ENCODE measurements at regions not wholly inside any gene's neighbourhood (a gene's known extent, or its start where the extent isn't known, plus 50 kb on each side); places are given as distances from the start of the nearest gene placed in this dataset.

GRCh38 chr1:83813576-83813975 is 185.4 kb downstream of the TTLL7 start:
- no peak for DNase-seq (ENCODE audit: low read depth)

- no peak for DNase-seq (ENCODE audit: low read depth)
These were observed 188.8 kb downstream of the TTLL7 start for GRCh38 chr1:83810144-83810543.

- DNase-seq (ENCODE audit: low read depth) = no peak
These were observed 190.4 kb downstream of the TTLL7 start for GRCh38 chr1:83808536-83808935.

GRCh38 chr1:83807821-83808220 is 191.1 kb downstream of the TTLL7 start:
- DNase-seq (ENCODE audit: low read depth) = no peak

GRCh38 chr1:83807231-83807630 is 191.7 kb downstream of the TTLL7 start:
- DNase-seq (ENCODE audit: low read depth) = no peak

- no peak for DNase-seq (ENCODE audit: low read depth)
These were observed 193.0 kb downstream of the TTLL7 start for GRCh38 chr1:83805921-83806320.

GRCh38 chr1:83802460-83803152 is 196.3 kb downstream of the TTLL7 start:
- DNase-seq (ENCODE audit: low read depth) = no peak

- DNase-seq (ENCODE audit: low read depth) = no peak
These were observed 196.9 kb downstream of the TTLL7 start for GRCh38 chr1:83802023-83802422.

GRCh38 chr1:83800066-83800465 is 198.9 kb downstream of the TTLL7 start:
- no peak for DNase-seq (ENCODE audit: low read depth)

GRCh38 chr1:83799594-83799993 is 199.3 kb downstream of the TTLL7 start:
- no peak for DNase-seq (ENCODE audit: low read depth)

- DNase-seq (ENCODE audit: low read depth) = no peak
These were observed 200.0 kb downstream of the TTLL7 start for GRCh38 chr1:83798965-83799364.

GRCh38 chr1:83796409-83796808 is 202.5 kb downstream of the TTLL7 start:
- no peak for DNase-seq (ENCODE audit: low read depth)

GRCh38 chr1:83794384-83794783 is 204.5 kb downstream of the TTLL7 start:
- DNase-seq (ENCODE audit: low read depth) = no peak

- no peak for DNase-seq (ENCODE audit: low read depth)
These were observed 207.0 kb downstream of the TTLL7 start for GRCh38 chr1:83791821-83792437.

- DNase-seq (ENCODE audit: low read depth) = no peak
These were observed 208.5 kb downstream of the TTLL7 start for GRCh38 chr1:83790446-83790845.

GRCh38 chr1:83787246-83787998 is 211.5 kb downstream of the TTLL7 start:
- DNase-seq (ENCODE audit: low read depth) = no peak

- DNase-seq (ENCODE audit: low read depth) = no peak
These were observed 217.3 kb downstream of the TTLL7 start for GRCh38 chr1:83781667-83782066.

GRCh38 chr1:83779565-83779964 is 219.4 kb downstream of the TTLL7 start:
- DNase-seq (ENCODE audit: low read depth) = no peak

- no peak for DNase-seq (ENCODE audit: low read depth)
These were observed 221.2 kb downstream of the TTLL7 start for GRCh38 chr1:83777758-83778101.

- DNase-seq (ENCODE audit: low read depth) = no peak
These were observed 221.8 kb downstream of the TTLL7 start for GRCh38 chr1:83776913-83777757.

GRCh38 chr1:83775977-83776603 is 222.8 kb downstream of the TTLL7 start:
- DNase-seq (ENCODE audit: low read depth) = no peak

GRCh38 chr1:83773059-83773458 is 225.9 kb downstream of the TTLL7 start:
- no peak for DNase-seq (ENCODE audit: low read depth)

All from fibroblast of the conjunctiva (primary cell).